ENCODE measurements at regions not wholly inside any gene's neighbourhood (a gene's known extent, or its start where the extent isn't known, plus 50 kb on each side); places are given as distances from the start of the nearest gene placed in this dataset.
A peak's percentile ranks its signal among the peaks of the same experiment; 100 is the strongest.

DNA sequence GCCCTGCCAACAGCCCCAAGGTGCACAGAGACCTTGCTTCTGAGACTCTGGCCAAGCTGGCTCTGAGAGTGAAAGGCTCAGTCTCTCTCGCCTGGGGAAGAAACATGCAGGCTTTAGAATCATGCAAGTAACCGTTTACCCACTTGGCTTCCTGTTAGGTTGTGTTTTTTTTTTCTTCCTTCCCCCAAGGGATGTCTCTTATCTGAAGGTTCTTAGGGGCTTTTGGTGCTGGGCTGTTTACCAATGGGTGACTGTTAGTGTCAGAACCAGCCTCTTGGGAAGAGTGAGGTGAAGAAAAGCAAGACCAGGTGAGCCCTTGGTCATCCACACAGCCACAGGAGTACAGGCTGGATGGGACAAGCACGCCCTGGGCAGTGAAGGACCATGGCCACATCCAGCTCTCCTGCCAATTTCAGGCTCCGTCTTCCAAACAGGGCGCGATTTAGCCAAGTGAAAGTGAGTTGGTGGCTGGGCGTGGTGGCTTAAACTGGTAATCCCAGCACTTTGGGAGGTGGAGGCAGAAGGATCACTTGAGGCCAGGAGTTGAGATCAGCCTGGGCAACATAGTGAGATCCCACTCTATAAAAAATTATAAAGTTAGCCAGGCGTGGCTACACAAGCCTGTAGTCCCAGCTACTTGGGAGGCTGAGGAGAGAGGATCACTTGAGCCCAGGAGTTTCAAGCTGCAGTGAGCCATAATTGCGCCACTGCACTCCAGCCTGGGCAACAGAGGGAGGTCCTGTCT, 76.3 kb upstream of the CUX1 start:
- no peaks in the 10 kb centered on the region for H3K9me3 ChIP-seq
- no peak for TF ChIP-seq CTCF (IDR thresholded peaks at IDR 0.05)
- H3K36me3 ChIP-seq: no peaks in the 10 kb centered on the region
- H3K27ac ChIP-seq: no peak overlapping the region
- DNase-seq (ENCODE audit: low spot score): no peak
- H3K4me1 ChIP-seq: peaks cover 0 to 12% of the 10 kb centered on the region in 2 donors
- no peak overlapping the region for H3K4me3 ChIP-seq
- no peaks in the 10 kb centered on the region for H3K27me3 ChIP-seq

GRCh38 chr7:101743241-101743994, 74.0 kb upstream of the CUX1 start:
- TF ChIP-seq CTCF (IDR thresholded peaks at IDR 0.05): peak; percentile 62 to 77
- Histone ChIP-seq H3K27me3 (no peaks in the 10 kb centered on the region), H3K4me1 (peaks cover 0 to 12% of the 10 kb centered on the region in 2 donors), H3K4me3 (peak overlapping the region; percentile 31 to 53), H3K27ac (no peak overlapping the region), H3K36me3 (no peaks in the 10 kb centered on the region), H3K9me3 (no peaks in the 10 kb centered on the region)
- no peak for DNase-seq (ENCODE audit: low spot score)

DNA sequence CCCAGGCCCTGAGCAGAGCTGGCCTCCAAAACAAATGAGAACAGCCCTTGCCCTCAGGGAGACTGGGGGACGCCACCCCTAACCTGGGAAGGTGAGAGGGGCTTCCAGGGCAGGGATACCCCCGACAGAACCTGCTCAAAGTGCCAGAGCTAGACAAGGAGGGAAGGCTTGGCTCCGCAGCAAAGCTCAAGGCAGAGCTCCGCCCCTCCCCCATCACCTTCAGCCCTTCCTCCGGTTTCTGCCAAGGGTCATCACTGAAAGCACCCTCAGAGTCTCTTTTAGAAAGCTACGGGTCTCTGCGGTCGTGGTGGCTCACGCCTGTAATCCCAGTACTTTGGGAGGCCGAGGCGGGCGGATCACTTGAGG, 73.4 kb upstream of the CUX1 start:
- no peak for DNase-seq (ENCODE audit: low spot score)
- TF ChIP-seq CTCF (IDR thresholded peaks at IDR 0.05): no peak
- H3K4me3 ChIP-seq: peak overlapping the region in 1 of 2 donors; percentile 53
- H3K27me3 ChIP-seq: no peaks in the 10 kb centered on the region
- H3K36me3 ChIP-seq: no peaks in the 10 kb centered on the region
- no peaks in the 10 kb centered on the region for H3K9me3 ChIP-seq
- H3K27ac ChIP-seq: no peak overlapping the region
- peaks cover 0 to 12% of the 10 kb centered on the region in 2 donors for H3K4me1 ChIP-seq

DNA sequence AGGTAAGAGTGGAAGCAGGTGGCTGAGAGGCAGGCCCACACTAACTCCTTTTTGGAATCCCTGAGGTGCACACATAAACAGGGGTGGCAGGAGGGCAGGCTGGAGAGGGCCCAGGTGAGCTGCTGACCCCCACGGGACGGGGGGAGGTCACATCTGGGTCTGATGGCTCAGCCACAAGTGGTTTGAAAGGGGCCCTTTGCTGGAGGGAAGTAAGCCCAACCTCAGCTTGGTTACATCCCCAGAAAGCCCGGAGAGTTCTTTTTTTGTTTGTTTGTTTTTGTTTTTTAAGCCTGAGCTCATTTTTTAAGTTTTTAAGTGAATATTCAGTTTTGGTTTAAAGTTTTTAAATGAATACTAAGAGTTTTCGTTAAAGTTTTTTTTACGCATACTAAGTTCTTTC, 72.8 kb upstream of the CUX1 start:
- Histone ChIP-seq H3K36me3 (no peaks in the 10 kb centered on the region), H3K4me1 (peaks cover 0 to 12% of the 10 kb centered on the region in 2 donors), H3K4me3 (no peak overlapping the region), H3K27ac (no peak overlapping the region), H3K9me3 (no peaks in the 10 kb centered on the region), H3K27me3 (no peaks in the 10 kb centered on the region)
- no peak for DNase-seq (ENCODE audit: low spot score)
- no peak for TF ChIP-seq CTCF (IDR thresholded peaks at IDR 0.05)

DNA sequence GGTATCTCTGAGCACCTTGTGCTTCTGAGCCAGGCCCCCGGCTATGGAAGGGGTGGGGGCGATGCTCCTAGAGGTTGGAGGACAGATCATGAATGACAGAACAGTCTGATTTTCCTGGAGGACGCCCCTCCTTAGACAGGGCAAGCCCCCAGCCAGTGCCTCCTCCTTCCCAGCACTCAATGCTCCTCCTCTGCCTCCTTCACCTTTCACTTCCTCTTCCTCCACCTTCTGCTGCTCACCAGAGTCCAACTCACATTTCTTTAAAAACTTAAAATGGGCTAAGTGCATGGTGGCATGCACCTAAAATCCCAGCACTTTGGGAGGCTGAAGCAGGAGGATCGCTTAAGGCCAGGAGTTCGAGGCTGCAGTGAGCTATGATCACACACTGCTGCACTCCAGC, 71.1 kb upstream of the CUX1 start:
- DNase-seq (ENCODE audit: low spot score): no peak
- no peak for TF ChIP-seq CTCF (IDR thresholded peaks at IDR 0.05)
- Histone ChIP-seq H3K36me3 (no peaks in the 10 kb centered on the region), H3K27ac (no peak overlapping the region), H3K9me3 (no peaks in the 10 kb centered on the region), H3K27me3 (no peaks in the 10 kb centered on the region), H3K4me3 (no peak overlapping the region), H3K4me1 (peaks cover 0 to 12% of the 10 kb centered on the region in 2 donors)
